IPS-18c (cell line): ENCODE measurements at regions not wholly inside any gene's neighbourhood (a gene's known extent, or its start where the extent isn't known, plus 50 kb on each side); places are given as distances from the start of the nearest gene placed in this dataset.
"Not testable (repeated sequence)": the region's sequence is repeated elsewhere in the genome, so short reads cannot be mapped to it uniquely, and the experiment has no call there.

Experiments used
- H3K4me3 ChIP-seq: 2 replicates; pipeline ENCODE4 v1.7.0; 2013; ENCODE audit warnings: low read depth, mild to moderate bottlenecking, low read length, moderate library complexity; ENCODE audit not compliant: insufficient read depth
- H3K9me3 ChIP-seq: one replicate; pipeline ENCODE4 v1.6.1; 2013; ENCODE audit warnings: mild to moderate bottlenecking, low read length, moderate library complexity; ENCODE audit not compliant: control insufficient read depth, insufficient read depth

GRCh38 chr12:30578426-30578825, 117.2 kb downstream of the IPO8 start:
- Histone ChIP-seq H3K9me3 (no peaks in the 10 kb centered on the region), H3K4me3 (no peak overlapping the region)

DNA sequence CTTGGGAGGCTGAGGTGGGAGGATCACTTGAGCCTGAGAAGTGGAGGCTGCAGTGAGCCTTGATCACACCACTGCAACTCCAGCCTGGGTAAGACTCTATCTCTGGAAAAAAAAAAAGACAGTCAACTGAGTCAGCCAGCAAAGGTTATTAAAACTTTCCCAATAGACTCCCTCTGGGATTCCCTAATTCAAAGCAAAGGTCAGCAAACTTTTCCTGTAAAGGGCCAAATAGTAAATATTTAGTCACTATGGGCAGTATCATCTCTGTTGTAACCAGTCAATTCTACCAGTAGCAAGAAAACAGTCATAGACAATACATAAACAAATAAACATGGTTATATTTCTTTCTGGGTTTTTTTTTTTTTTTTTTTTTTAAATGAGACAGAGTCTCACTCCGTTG, 122.5 kb downstream of the IPO8 start:
- no peaks in the 10 kb centered on the region for H3K9me3 ChIP-seq
- H3K4me3 ChIP-seq, result no peak overlapping the region

- H3K4me3 ChIP-seq, result no peak overlapping the region
Measured at GRCh38 chr12:30570211-30570890, 125.3 kb downstream of the IPO8 start.

GRCh38 chr12:30569426-30569825, 126.2 kb downstream of the IPO8 start:
- no peak overlapping the region for H3K4me3 ChIP-seq
- H3K9me3 ChIP-seq, result no peaks in the 10 kb centered on the region

More at GRCh38 chr12:30570211-30570890, 125.3 kb downstream of the IPO8 start:
- no peaks in the 10 kb centered on the region for H3K9me3 ChIP-seq

DNA sequence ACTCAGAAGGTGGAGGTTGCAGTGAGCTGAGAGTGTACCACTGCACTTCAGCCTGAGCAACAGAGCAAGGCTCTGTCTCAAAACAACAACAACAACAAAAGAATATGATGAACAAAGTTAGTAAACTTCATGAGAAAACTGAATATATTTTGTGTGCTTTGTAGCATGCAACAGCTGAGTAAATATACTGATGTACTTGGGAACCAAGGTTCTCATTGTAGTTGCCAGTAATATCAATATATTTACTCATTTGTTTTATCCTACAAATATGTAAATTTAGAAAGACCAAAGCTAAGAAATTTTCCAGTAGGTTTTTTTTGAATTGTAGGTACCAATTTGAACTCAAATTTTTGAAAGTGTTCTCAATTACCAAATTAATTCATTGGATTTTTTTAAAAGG, 127.2 kb downstream of the IPO8 start:
- H3K9me3 ChIP-seq, result no peaks in the 10 kb centered on the region

GRCh38 chr12:30567082-30567481, 128.6 kb downstream of the IPO8 start:
- Histone ChIP-seq H3K9me3 (no peaks in the 10 kb centered on the region), H3K4me3 (no peak overlapping the region)

More for the DNA sequence above, 127.2 kb downstream of the IPO8 start:
- H3K4me3 ChIP-seq, result no peak overlapping the region

- H3K4me3 ChIP-seq, result no peak overlapping the region
- H3K9me3 ChIP-seq, result no peaks in the 10 kb centered on the region
Measured at GRCh38 chr12:30564394-30564793, 131.3 kb downstream of the IPO8 start.

GRCh38 chr12:30548203-30548602, 147.5 kb downstream of the IPO8 start:
- H3K9me3 ChIP-seq, result no peaks in the 10 kb centered on the region
- H3K4me3 ChIP-seq, result no peak overlapping the region

DNA sequence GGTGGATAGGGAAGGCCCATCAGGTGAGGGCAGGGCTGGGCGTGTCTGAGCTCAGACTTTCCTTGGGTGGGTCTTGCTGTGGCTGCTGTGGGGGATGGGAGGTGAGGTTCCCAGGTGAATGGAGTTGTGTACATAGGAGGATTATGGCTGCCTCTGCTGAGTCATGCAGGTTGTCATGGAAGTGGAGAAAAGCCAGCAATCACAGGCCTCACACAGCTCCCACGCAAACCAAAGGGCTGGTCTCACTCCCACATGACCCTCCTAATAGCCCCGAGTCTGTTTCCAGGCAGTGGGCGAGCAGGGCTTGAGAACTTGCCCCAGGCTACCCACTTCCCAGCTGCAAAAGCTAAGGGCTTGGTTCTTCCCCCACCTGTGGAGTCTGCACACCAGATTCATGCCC, 149.5 kb downstream of the IPO8 start:
- Histone ChIP-seq H3K9me3 (no peaks in the 10 kb centered on the region), H3K4me3 (no peak overlapping the region)

DNA sequence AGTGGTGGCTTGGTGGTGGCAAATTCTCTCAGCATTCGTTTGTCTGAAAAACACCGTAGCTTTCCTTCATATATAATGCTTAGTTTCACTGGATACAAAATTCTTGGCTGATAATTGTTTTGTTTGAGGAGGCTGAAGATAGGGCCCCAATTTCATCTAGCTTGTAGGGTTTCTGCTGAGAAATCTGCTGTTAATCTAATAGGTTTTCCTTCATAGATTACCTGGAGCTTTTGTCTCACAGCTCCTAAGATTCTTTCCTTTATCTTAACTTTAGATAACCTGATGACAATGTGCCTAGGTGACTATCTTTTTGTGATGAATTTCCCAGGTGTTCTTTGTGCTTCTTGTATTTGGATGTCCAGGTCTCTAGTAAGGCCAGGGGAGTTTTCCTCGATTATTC, 151.0 kb downstream of the IPO8 start:
- not testable (repeated sequence) for H3K4me3 ChIP-seq, H3K9me3 ChIP-seq

DNA sequence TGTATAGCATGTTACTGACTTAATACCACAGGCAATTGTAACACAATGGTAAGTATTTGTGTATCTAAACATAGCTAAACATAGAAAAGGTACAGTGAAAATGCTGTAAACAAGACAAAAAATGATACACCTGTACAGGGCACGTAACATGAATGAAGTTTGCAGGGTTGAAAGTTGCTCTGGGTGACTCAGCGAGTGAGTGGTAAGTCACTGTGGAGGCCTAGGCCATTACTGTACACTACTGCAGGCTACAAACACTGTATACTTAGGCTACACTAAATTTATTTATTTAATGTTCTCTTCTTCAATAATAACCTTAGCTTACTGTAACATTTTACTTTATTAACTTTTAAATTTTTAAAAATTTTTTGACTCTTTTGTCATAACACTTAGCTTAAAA, 158.4 kb downstream of the IPO8 start:
- no peak overlapping the region for H3K4me3 ChIP-seq
- H3K9me3 ChIP-seq, result no peaks in the 10 kb centered on the region

GRCh38 chr12:30533558-30534265, 162.0 kb downstream of the IPO8 start:
- Histone ChIP-seq H3K9me3 (no peaks in the 10 kb centered on the region), H3K4me3 (no peak overlapping the region)

- H3K9me3 ChIP-seq, result no peaks in the 10 kb centered on the region
- H3K4me3 ChIP-seq, result no peak overlapping the region
Measured at GRCh38 chr12:30531731-30532678, 163.7 kb downstream of the IPO8 start.

DNA sequence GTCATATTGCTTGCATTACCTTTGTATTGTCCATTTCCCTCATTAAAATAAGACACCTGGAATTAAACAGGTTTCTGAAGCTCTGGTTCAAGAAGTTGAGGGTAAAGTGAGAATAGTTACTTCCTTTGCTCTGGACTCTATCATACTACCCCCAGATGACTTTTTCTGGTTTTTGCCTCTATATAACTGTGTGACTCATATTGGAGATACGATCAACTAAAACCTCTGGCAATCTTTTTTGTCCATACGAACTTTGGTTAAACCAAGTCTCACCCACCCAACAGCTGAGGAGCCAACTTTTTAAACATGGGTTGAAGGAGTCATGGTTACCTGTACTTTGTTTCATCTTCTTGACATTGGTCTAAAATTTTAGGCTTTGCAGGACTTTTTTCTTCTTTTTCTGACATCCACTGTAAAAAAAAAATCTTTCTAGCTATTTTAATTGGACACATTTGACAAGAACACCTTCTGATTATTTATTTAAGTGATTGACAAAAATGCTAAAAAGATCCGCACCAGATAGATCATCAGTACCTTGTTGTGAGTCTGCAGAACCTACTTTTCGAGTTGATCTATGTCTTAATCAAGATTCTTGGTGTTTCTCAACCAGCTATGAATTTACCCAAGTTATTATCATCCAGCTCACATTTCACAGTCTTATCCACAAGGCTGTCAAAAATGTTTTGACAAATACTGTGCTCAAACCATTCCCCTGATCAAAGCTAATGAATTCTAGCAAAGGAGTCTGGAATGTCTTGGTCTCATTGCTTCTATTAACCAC, 166.0 kb downstream of the IPO8 start:
- no peak overlapping the region for H3K4me3 ChIP-seq
- no peaks in the 10 kb centered on the region for H3K9me3 ChIP-seq

DNA sequence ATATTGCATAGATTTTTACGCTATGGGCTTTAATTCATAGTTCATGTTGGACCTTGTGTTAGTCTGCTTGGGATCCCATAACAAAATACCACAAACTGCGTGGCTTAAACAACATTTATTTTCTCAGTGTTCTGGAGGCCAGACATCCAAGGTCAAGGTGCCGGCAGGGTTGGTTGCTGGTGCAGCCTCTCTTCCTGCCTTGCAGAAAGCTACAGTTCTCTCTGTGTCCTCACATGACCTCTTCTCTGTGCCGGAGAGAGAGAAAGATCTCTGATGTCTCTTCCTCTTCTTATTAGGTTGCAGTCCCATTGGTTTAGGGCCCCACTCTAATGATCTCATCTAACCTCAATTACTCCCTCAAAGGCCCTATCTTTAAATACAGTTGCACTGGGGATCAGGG, 170.5 kb downstream of the IPO8 start:
- Histone ChIP-seq H3K9me3 (peaks cover 2% of the 10 kb centered on the region), H3K4me3 (no peak overlapping the region)

- not testable (repeated sequence) for H3K4me3 ChIP-seq, H3K9me3 ChIP-seq
Measured at GRCh38 chr12:30520285-30520684, 175.4 kb downstream of the IPO8 start.

DNA sequence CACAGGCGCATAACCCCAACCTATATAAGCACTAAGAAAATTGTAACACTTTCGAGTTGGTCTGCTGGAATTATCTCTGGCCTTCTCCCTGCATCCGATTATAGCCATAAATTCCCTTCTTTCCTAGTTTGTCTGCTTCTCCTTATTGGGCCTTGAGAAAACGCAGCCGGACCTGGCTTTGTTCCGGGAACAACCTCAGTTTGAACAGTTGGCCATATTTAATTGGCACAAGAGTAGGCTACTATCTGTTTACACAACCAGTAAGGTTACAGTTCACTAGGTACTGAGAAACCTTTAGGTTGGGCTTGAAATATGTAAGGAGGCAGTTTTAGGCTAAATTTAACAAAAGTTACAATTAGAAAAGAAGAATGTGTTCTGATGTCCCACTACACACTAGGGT, 176.1 kb downstream of the IPO8 start:
- no peak overlapping the region for H3K4me3 ChIP-seq

More for the DNA sequence above, 176.1 kb downstream of the IPO8 start:
- peaks cover 2% of the 10 kb centered on the region for H3K9me3 ChIP-seq
